ENCODE measurements at regions not wholly inside any gene's neighbourhood (a gene's known extent, or its start where the extent isn't known, plus 50 kb on each side); places are given as distances from the start of the nearest gene placed in this dataset.

GRCh38 chr14:22715890-22716289 is 50.6 kb upstream of the OXA1L start:
- DNase-seq (ENCODE audit: low spot score), result no peak
- H3K4me1 ChIP-seq (ENCODE audit: insufficient read depth, low read length, poor library complexity, severe bottlenecking), result peaks cover 5% of the 10 kb centered on the region
- no peaks in the 10 kb centered on the region for H3K9me3 ChIP-seq (ENCODE audit: low read depth, low read length, poor library complexity, severe bottlenecking)
- H3K36me3 ChIP-seq (ENCODE audit: insufficient read depth, low read length, poor library complexity, severe bottlenecking), result no peaks in the 10 kb centered on the region
- TF ChIP-seq EZH2 (IDR thresholded peaks at IDR 0.05; ENCODE audit: borderline replicate concordance, low read depth, low read length, poor library complexity, severe bottlenecking) (no peak), CTCF (conservative IDR thresholded peaks at IDR 0.05; ENCODE audit: low read depth, low read length) (no peak)
- H3K27ac ChIP-seq (ENCODE audit: low read depth, low read length, poor library complexity, severe bottlenecking), result no peak overlapping the region
- ChIA-PET CTCF (no interaction called here), POLR2A (ENCODE audit: low non-redundant PET) (no interaction called here)
- intact Hi-C loops (cut with micrococcal nuclease; ENCODE audit: unreplicated experiment), result loop anchor here (10.0 kb wide), 1 partner anchor 331 kb away; no protein-coding TSS in a partner anchor
- H3K4me3 ChIP-seq (ENCODE audit: low read depth, low read length, poor library complexity, severe bottlenecking), result no peak overlapping the region
- BruUV-seq (replicated peaks), result no TSS peak
- peaks cover 15% of the 10 kb centered on the region for H3K27me3 ChIP-seq (replicated peaks; ENCODE audit: insufficient read depth, low read depth, low read length, poor library complexity)

Data from A673 (cell line).